Osteocyte (in vitro differentiated cells): ENCODE measurements at regions not wholly inside any gene's neighbourhood (a gene's known extent, or its start where the extent isn't known, plus 50 kb on each side); places are given as distances from the start of the nearest gene placed in this dataset.

Experiments
- DNase-seq: peaks from one replicate; pipeline ENCODE4 v3.0.0; 2021; ENCODE audit warnings: mixed read lengths; ENCODE audit not compliant: unreplicated experiment; ENCODE audit errors: extremely low spot score
- H3K27ac Mint-ChIP-seq: one replicate; pipeline ENCODE4 v1.8.0; 2021; ENCODE audit warnings: mild to moderate bottlenecking, mixed read lengths; ENCODE audit not compliant: unreplicated experiment
- H3K27me3 Mint-ChIP-seq: one replicate; pipeline ENCODE4 v1.8.0; 2021; ENCODE audit warnings: mixed read lengths; ENCODE audit not compliant: unreplicated experiment
- H3K36me3 Mint-ChIP-seq: one replicate; pipeline ENCODE4 v1.8.0; 2021; ENCODE audit warnings: mixed read lengths; ENCODE audit not compliant: unreplicated experiment
- H3K4me1 Mint-ChIP-seq: one replicate; pipeline ENCODE4 v1.8.0; 2021; ENCODE audit warnings: mixed read lengths; ENCODE audit not compliant: unreplicated experiment
- H3K4me3 Mint-ChIP-seq: one replicate; pipeline ENCODE4 v1.8.0; 2021; ENCODE audit warnings: mild to moderate bottlenecking, moderate library complexity, mixed read lengths; ENCODE audit not compliant: unreplicated experiment
- H3K9me3 Mint-ChIP-seq: one replicate; pipeline ENCODE4 v1.8.0; 2021; ENCODE audit warnings: mixed read lengths; ENCODE audit not compliant: unreplicated experiment
- CTCF ChIP-seq: fragments of 200-600 bp; sonication (generic); IDR thresholded peaks from 2 replicates; pipeline ENCODE4 v1.5.0; 2021; ENCODE audit warnings: antibody characterized with exemption, mild to moderate bottlenecking, moderate library complexity

GRCh38 chr13:19252381-19252780 lies 70.8 kb upstream of the TUBA3C start:
- no peak overlapping the region for H3K4me3 Mint-ChIP-seq
- H3K9me3 Mint-ChIP-seq: peaks cover 79% of the 10 kb centered on the region
- no peaks in the 10 kb centered on the region for H3K27me3 Mint-ChIP-seq

GRCh38 chr13:19239114-19239860 lies 57.7 kb upstream of the TUBA3C start:
- Mint-ChIP-seq H3K27ac (no peak overlapping the region), H3K27me3 (no peaks in the 10 kb centered on the region), H3K4me1 (no peaks in the 10 kb centered on the region), H3K9me3 (peaks cover 49% of the 10 kb centered on the region), H3K4me3 (no peak overlapping the region), H3K36me3 (no peaks in the 10 kb centered on the region)
- DNase-seq: no peak
- TF ChIP-seq CTCF: no peak

More at GRCh38 chr13:19252381-19252780, 70.8 kb upstream of the TUBA3C start:
- H3K36me3 Mint-ChIP-seq: no peaks in the 10 kb centered on the region
- H3K4me1 Mint-ChIP-seq: no peaks in the 10 kb centered on the region
- TF ChIP-seq CTCF: no peak
- no peak for DNase-seq
- H3K27ac Mint-ChIP-seq: no peak overlapping the region
